Body of pancreas (tissue), 4 donors: ENCODE measurements at regions not wholly inside any gene's neighbourhood (a gene's known extent, or its start where the extent isn't known, plus 50 kb on each side); places are given as distances from the start of the nearest gene placed in this dataset.

ENCODE experiments used
- CTCF ChIP-seq, 7 experiments: fragments of 450-650 bp in 4 of 7; fragments of 200-600 bp in 3 of 7; sonication (generic) in 3 of 7; IDR thresholded peaks; one replicate each; pipeline ENCODE4 v1.5.1; 2016 to 2019; ENCODE audit warnings: antibody characterized with exemption in 7 of 7
- POLR2A ChIP-seq, 3 donors: fragments of 450-650 bp; IDR thresholded peaks; one replicate each; pipeline ENCODE4 v1.6.1; 2016; ENCODE audit warnings: antibody characterized with exemption in 3 of 3, mild to moderate bottlenecking in 2 of 3

GRCh38 chr3:159069091-159069490 lies 267.2 kb downstream of the MFSD1 start, which contains the start of gene IQCJ:
- TF ChIP-seq POLR2A (IDR thresholded peaks at IDR 0.05) (no peak), CTCF (IDR thresholded peaks at IDR 0.05) (no peak)
